ENCODE measurements at regions not wholly inside any gene's neighbourhood (a gene's known extent, or its start where the extent isn't known, plus 50 kb on each side); places are given as distances from the start of the nearest gene placed in this dataset.

GRCh38 chr3:164467007-164467406 lies 611.3 kb downstream of the SI start:
- TF ChIP-seq, protein P1, sequence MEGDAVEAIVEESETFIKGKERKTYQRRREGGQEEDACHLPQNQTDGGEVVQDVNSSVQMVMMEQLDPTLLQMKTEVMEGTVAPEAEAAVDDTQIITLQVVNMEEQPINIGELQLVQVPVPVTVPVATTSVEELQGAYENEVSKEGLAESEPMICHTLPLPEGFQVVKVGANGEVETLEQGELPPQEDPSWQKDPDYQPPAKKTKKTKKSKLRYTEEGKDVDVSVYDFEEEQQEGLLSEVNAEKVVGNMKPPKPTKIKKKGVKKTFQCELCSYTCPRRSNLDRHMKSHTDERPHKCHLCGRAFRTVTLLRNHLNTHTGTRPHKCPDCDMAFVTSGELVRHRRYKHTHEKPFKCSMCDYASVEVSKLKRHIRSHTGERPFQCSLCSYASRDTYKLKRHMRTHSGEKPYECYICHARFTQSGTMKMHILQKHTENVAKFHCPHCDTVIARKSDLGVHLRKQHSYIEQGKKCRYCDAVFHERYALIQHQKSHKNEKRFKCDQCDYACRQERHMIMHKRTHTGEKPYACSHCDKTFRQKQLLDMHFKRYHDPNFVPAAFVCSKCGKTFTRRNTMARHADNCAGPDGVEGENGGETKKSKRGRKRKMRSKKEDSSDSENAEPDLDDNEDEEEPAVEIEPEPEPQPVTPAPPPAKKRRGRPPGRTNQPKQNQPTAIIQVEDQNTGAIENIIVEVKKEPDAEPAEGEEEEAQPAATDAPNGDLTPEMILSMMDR (IDR thresholded peaks at IDR 0.05) = no peak
- no peak for TF ChIP-seq POLR2A (IDR thresholded peaks at IDR 0.05)
